Fibroblast of the aortic adventitia (primary cell): ENCODE measurements at regions not wholly inside any gene's neighbourhood (a gene's known extent, or its start where the extent isn't known, plus 50 kb on each side); places are given as distances from the start of the nearest gene placed in this dataset.
A peak's percentile ranks its signal among the peaks of the same experiment; 100 is the strongest.
"Not testable (repeated sequence)": the region's sequence is repeated elsewhere in the genome, so short reads cannot be mapped to it uniquely, and the experiment has no call there.

ENCODE experiments used
- DNase-seq: peaks from one replicate; pipeline ENCODE4 v3.0.0-alpha.2; 2010; ENCODE audit warnings: low read depth
- H3K4me3 ChIP-seq: 2 replicates; pipeline ENCODE4 v1.5.1; 2011; ENCODE audit warnings: low read depth, mild to moderate bottlenecking, control low read depth, low read length, moderate library complexity
- CTCF ChIP-seq: IDR thresholded peaks from 2 replicates; pipeline ENCODE4 v1.5.1; 2011; ENCODE audit warnings: mild to moderate bottlenecking, low read length, control low read depth, inconsistent platforms; ENCODE audit not compliant: insufficient read depth

GRCh38 chr5:82720213-82721086 is 356.7 kb downstream of the TMEM167A start:
- no peak overlapping the region for H3K4me3 ChIP-seq
- TF ChIP-seq CTCF, result no peak

DNA sequence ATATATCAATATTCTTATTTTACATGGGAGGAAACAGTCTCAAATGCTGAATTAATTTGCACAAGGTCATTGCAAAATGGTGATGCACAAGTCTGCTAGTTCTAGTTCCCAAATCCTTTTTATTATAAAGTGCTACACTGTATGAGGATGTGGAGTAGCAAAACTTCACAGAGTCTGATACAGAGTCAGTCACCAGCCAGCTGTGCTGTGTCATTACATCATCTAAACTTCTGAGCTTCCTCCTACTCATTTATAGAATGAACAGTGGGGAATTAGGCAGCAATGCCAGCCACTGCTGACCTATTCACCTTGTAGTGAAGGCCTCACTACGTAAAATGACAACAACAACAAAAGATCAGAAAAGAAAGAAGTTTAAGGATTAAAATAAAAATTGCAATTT is 357.8 kb downstream of the TMEM167A start:
- no peak overlapping the region for H3K4me3 ChIP-seq
- DNase-seq, result peak; percentile 17
- TF ChIP-seq CTCF, result no peak

More at GRCh38 chr5:82720213-82721086, 356.7 kb downstream of the TMEM167A start:
- peak; percentile 6 for DNase-seq

DNA sequence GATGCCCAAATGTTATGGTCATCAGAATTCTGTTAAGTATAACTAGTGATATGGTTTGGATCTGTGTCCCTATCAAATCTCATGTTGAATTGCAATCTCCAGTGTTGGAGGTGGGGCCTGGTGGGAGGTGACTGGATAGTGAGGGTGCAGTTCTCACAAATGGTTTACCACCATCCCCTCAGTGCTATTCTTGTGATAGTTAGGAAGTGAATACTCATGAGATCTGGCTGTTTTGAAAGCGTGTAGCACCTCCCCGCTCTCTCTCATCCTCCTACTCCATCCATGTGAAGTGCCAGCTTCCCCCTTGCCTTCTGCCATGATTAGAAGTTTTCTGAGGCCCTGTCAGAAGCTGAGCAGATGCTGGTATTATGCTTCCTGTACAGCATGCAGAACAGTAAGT is 359.5 kb downstream of the TMEM167A start:
- no peak for TF ChIP-seq CTCF
- DNase-seq, result no peak

DNA sequence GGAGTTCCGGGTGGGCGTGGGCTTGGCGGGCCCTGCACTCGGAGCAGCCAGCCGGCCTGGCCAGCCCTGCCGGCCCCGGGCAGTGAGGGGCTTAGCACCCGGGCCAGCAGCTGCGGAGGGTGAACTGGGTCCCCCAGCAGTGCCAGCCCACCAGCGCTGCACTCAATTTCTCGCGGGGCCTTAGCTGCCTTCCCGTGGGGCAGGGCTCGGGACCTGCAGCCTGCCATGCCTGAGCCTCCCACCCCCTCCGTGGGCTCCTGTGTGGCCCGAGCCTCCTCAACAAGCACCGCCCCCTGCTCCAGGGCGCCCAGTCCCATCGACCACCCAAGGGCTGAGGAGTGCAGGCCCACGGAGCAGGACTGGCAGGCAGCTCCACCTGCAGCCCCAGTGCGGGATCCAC is 362.5 kb downstream of the TMEM167A start:
- H3K4me3 ChIP-seq, DNase-seq: not testable (repeated sequence)

More for the DNA sequence above, 359.5 kb downstream of the TMEM167A start:
- no peak overlapping the region for H3K4me3 ChIP-seq

DNA sequence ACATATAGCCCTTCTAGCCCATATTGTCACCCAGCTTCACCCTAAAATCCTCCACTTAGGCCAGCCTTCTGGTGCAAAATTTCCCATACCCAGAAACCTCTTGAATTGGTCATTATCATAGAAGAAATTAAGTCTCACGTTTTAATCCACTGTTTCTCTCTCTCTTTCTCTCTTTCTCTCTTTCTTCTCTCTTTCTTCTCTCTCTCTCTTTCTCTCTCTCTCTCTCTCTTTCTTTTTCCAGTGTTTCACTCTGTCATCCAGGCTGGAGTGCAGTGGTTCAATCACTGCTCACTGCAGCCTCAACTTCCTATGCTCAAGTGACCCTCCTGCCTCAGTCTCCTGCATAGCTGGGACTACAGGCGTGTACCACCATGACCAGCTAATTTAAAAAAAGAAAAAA is 363.4 kb downstream of the TMEM167A start:
- no peak overlapping the region for H3K4me3 ChIP-seq
- DNase-seq, result no peak
- no peak for TF ChIP-seq CTCF

DNA sequence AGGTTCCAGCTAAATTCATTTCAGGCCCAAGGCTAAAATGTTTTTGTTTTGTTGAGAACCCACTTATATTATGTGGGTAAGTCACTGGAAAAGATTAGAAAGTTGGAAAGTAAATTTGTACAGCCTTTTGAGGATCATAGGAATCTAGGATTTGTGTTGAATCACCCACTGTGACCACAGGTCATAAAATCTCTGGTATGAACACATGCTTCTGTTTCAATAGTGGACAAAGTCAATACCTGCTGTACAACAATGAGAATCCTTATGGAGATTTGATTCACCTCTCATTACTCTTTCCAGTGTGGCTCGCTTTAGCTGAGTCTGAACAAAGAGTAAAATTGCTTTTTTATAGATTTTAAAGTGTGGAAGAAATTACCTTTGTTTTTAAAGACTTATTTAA is 369.5 kb downstream of the TMEM167A start:
- H3K4me3 ChIP-seq, result no peak overlapping the region
- no peak for TF ChIP-seq CTCF
- no peak for DNase-seq

DNA sequence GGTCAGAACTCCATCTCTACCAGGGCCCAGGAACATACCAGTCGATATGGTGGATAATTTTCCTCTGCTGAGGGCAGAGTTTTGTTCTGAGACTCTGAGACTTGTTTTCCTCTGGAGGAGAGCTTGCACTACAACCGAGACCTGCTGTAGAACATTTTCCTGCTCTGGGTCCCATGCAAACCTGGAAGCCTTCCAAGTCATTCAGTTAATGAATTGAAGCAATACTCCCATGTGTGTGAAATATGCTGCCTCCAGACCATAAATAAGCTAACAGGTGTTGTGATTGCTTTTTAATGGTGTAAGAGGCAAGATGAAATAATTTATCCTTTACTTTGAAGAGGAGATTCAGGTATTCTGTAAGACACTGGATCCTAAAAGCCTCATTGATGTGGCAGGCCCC is 372.8 kb downstream of the TMEM167A start:
- no peak for DNase-seq
- no peak for TF ChIP-seq CTCF
- no peak overlapping the region for H3K4me3 ChIP-seq
